Stomach (tissue), 8 donors: ENCODE measurements at regions not wholly inside any gene's neighbourhood (a gene's known extent, or its start where the extent isn't known, plus 50 kb on each side); places are given as distances from the start of the nearest gene placed in this dataset.

Experiments used
- DNase-seq, 2 donors: peaks; one replicate each; pipeline versions ENCODE4 v3.0.0 to v3.0.0-alpha.2; 2013 to 2019
- H3K27ac ChIP-seq, 5 donors: fragments of 200-600 bp in 4 of 5; sonication (generic) in 4 of 5; one replicate each; pipeline ENCODE4 v1.5.1; 2013 to 2019; ENCODE audit warnings: mild to moderate bottlenecking in 1 of 5, moderate library complexity in 1 of 5
- H3K27me3 ChIP-seq, 3 donors: fragments of 200-600 bp; sonication (generic); one replicate each; pipeline ENCODE4 v1.5.1; 2017 to 2019; ENCODE audit warnings: mixed run types in 1 of 3
- H3K36me3 ChIP-seq, 4 donors: fragments of 200-600 bp; sonication (generic); 1 replicate in 3 of 4; 2 replicates in 1 of 4; pipeline ENCODE4 v1.5.1; 2016 to 2019
- H3K4me1 ChIP-seq, 4 donors: fragments of 200-600 bp; sonication (generic); one replicate each; pipeline ENCODE4 v1.5.1; 2016 to 2019
- H3K4me3 ChIP-seq, 4 donors: fragments of 200-600 bp; sonication (generic) in 3 of 4; one replicate each; pipeline ENCODE4 v1.5.1; 2016 to 2019; ENCODE audit warnings: mild to moderate bottlenecking in 1 of 4
- H3K9me3 ChIP-seq, 4 donors: fragments of 200-600 bp; sonication (generic); one replicate each; pipeline ENCODE4 v1.5.1; 2016 to 2019
- CTCF ChIP-seq, 7 experiments: fragments of 450-650 bp in 4 of 7; fragments of 200-600 bp in 3 of 7; sonication (generic) in 3 of 7; IDR thresholded peaks; one replicate each; pipeline ENCODE4 v1.5.1; 2016 to 2019; ENCODE audit warnings: antibody characterized with exemption in 7 of 7, control low read depth in 2 of 7, mild to moderate bottlenecking in 1 of 7
- EP300 ChIP-seq: sonication (generic); formaldehyde crosslinking; IDR thresholded peaks from one replicate; pipeline ENCODE4 v1.6.1; 2017; ENCODE audit warnings: antibody characterized with exemption
- POLR2A ChIP-seq, 4 donors: fragments of 450-650 bp; IDR thresholded peaks; one replicate each; pipeline ENCODE4 v1.6.1; 2016; ENCODE audit warnings: antibody characterized with exemption in 4 of 4, control low read depth in 2 of 4, mild to moderate bottlenecking in 1 of 4, moderate library complexity in 1 of 4
- POLR2AphosphoS5 ChIP-seq, 3 donors: sonication (generic); formaldehyde crosslinking; IDR thresholded peaks; one replicate each; pipeline ENCODE4 v1.6.1; 2016; ENCODE audit warnings: antibody characterized with exemption in 3 of 3
- WGBS, 5 donors: extraction: QIAGEN DNeasy Blood & Tissue Kit in 3 of 5; methylation state at CpG; one replicate each; pipeline versions ENCODE4 v1.1.5 to v1.1.7; 2013 to 2018; 5-methylcytosine and 5-hydroxymethylcytosine counted together
- intact Hi-C: fragments of 100-400 bp; cut with DNase I; formaldehyde crosslinking; loops from one replicate; pipeline ENCODE4 v1.15.1; 2023; ENCODE audit warnings: low total_unique reads
- donor health status: healthy with polysubstance abuse.
- donor health status: Bipolar disorder and iron deficiency.
- donor health status: healthy.

DNA sequence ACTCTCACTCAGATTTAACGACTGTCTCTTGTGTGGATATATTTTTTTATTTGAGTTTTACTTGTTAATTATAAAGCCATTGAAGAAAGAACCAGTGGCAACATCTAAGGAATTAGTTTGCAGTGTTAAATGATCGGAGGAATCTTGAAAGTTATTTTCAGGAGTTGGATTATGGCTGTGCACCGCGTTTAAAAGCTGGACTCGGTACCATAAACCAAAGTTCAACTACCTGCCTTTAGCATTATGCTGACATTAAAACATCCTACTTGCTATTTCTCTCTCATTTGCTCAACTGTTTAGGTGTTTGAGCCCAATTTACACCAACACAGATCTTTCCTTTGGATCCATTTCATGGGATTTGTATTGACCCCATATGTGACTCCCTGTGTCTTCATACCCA lies 289.4 kb upstream of the SASH1 start:
- TF ChIP-seq EP300 = no peak
- TF ChIP-seq POLR2A (IDR thresholded peaks at IDR 0.05) = no peak
- TF ChIP-seq POLR2AphosphoS5 (IDR thresholded peaks at IDR 0.05) = no peak
- TF ChIP-seq CTCF (IDR thresholded peaks at IDR 0.05) = no peak
- no peak for DNase-seq

GRCh38 chr6:148053796-148054195 lies 288.8 kb upstream of the SASH1 start:
- no peaks in the 10 kb centered on the region for H3K36me3 ChIP-seq
- H3K27me3 ChIP-seq = no peaks in the 10 kb centered on the region
- peaks cover 0 to 10% (median 4%) of the 10 kb centered on the region in 4 donors for H3K9me3 ChIP-seq
- intact Hi-C loops = no loop called here
- no peak overlapping the region for H3K4me3 ChIP-seq
- no peaks in the 10 kb centered on the region for H3K4me1 ChIP-seq
- no peak overlapping the region for H3K27ac ChIP-seq
- no peak for DNase-seq
- TF ChIP-seq POLR2A (IDR thresholded peaks at IDR 0.05) (no peak), EP300 (no peak)

More for the DNA sequence above, 289.4 kb upstream of the SASH1 start:
- H3K4me1 ChIP-seq = no peaks in the 10 kb centered on the region
- intact Hi-C loops = no loop called here
- no peak overlapping the region for H3K4me3 ChIP-seq
- peaks cover 0 to 9% (median 4%) of the 10 kb centered on the region in 4 donors for H3K9me3 ChIP-seq
- WGBS, 5 donors = 89 to 95% (median 94%) methylated on average over 5 of the region's 5 CpGs
- H3K36me3 ChIP-seq = no peaks in the 10 kb centered on the region
- H3K27ac ChIP-seq = no peak overlapping the region
- H3K27me3 ChIP-seq = no peaks in the 10 kb centered on the region

DNA sequence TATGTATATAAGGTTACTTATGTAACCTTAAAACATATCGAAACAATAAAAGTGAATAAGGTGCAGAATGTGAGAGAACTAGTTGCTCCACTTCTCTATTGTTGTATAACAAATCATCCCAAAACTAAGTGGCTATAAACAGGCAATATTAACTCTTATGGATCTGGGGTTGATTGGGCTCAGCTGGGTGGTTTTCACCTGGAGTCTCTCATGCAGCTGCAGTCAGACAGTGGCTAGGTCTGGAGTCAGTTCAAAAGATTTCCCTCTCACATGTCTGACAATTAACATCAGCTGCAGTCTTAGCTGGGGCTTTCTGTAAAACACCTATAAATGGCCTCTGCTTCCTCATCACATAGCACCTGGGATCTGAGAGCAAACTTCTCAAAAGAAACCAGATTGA lies 288.4 kb upstream of the SASH1 start:
- WGBS, 5 donors = 0 to 98% (median 97%) methylated on average over 1 of the region's 1 CpG
- DNase-seq = no peak
- Histone ChIP-seq H3K27ac (no peak overlapping the region), H3K27me3 (no peaks in the 10 kb centered on the region), H3K9me3 (peaks cover 0 to 14% (median 5%) of the 10 kb centered on the region in 4 donors), H3K36me3 (no peaks in the 10 kb centered on the region), H3K4me3 (no peak overlapping the region), H3K4me1 (no peaks in the 10 kb centered on the region)
- intact Hi-C loops = no loop called here
- TF ChIP-seq POLR2A (IDR thresholded peaks at IDR 0.05) (no peak), EP300 (no peak), POLR2AphosphoS5 (IDR thresholded peaks at IDR 0.05) (no peak), CTCF (IDR thresholded peaks at IDR 0.05) (no peak)

GRCh38 chr6:148055419-148055818 lies 287.2 kb upstream of the SASH1 start:
- H3K36me3 ChIP-seq = no peaks in the 10 kb centered on the region
- no peak overlapping the region for H3K27ac ChIP-seq
- H3K4me3 ChIP-seq = no peak overlapping the region
- no peak for DNase-seq
- no peaks in the 10 kb centered on the region for H3K27me3 ChIP-seq
- intact Hi-C loops = no loop called here
- 78 to 96% (median 94%) methylated on average over 3 of the region's 3 CpGs for WGBS, 5 donors
- TF ChIP-seq POLR2AphosphoS5 (IDR thresholded peaks at IDR 0.05) = no peak
- TF ChIP-seq CTCF (IDR thresholded peaks at IDR 0.05) = no peak
- TF ChIP-seq EP300 = no peak
- no peak for TF ChIP-seq POLR2A (IDR thresholded peaks at IDR 0.05)
- H3K4me1 ChIP-seq = no peaks in the 10 kb centered on the region
- H3K9me3 ChIP-seq = peaks cover 0 to 25% (median 15%) of the 10 kb centered on the region in 4 donors

- no peaks in the 10 kb centered on the region for H3K4me1 ChIP-seq
- H3K27ac ChIP-seq = no peak overlapping the region
- H3K4me3 ChIP-seq = no peak overlapping the region
- H3K27me3 ChIP-seq = no peaks in the 10 kb centered on the region
- intact Hi-C loops = no loop called here
- TF ChIP-seq POLR2A (IDR thresholded peaks at IDR 0.05) (no peak), POLR2AphosphoS5 (IDR thresholded peaks at IDR 0.05) (no peak), EP300 (no peak), CTCF (IDR thresholded peaks at IDR 0.05) (no peak)
- H3K9me3 ChIP-seq = peaks cover 0 to 31% (median 16%) of the 10 kb centered on the region in 4 donors
- DNase-seq = no peak
- 75 to 100% (median 83%) methylated on average over 1 of the region's 1 CpG; no CpG with 5 or more reads in 1 of the 5 donors for WGBS, 5 donors
- H3K36me3 ChIP-seq = no peaks in the 10 kb centered on the region
Observed at GRCh38 chr6:148059869-148060268, 282.8 kb upstream of the SASH1 start.
